ENCODE measurements at regions not wholly inside any gene's neighbourhood (a gene's known extent, or its start where the extent isn't known, plus 50 kb on each side); places are given as distances from the start of the nearest gene placed in this dataset.

GRCh38 chr12:69096669-69097335 is 142.6 kb upstream of the CPSF6 start:
- DNase-seq (ENCODE audit: low read depth in 2 of 2): no peak

GRCh38 chr12:69097619-69098368 is 141.6 kb upstream of the CPSF6 start:
- DNase-seq (ENCODE audit: low read depth in 2 of 2): no peak

GRCh38 chr12:69099201-69099837 is 140.1 kb upstream of the CPSF6 start:
- DNase-seq (ENCODE audit: low read depth in 2 of 2): no peak

GRCh38 chr12:69101505-69101904 is 137.9 kb upstream of the CPSF6 start:
- no peak for DNase-seq (ENCODE audit: low read depth in 2 of 2)

GRCh38 chr12:69102856-69103255 is 136.5 kb upstream of the CPSF6 start:
- no peak for DNase-seq (ENCODE audit: low read depth in 2 of 2)

GRCh38 chr12:69105101-69105962 is 134.0 kb upstream of the CPSF6 start:
- DNase-seq (ENCODE audit: low read depth in 2 of 2): no peak

GRCh38 chr12:69106482-69107118 is 132.8 kb upstream of the CPSF6 start:
- no peak for DNase-seq (ENCODE audit: low read depth in 2 of 2)

GRCh38 chr12:69107541-69107940 is 131.8 kb upstream of the CPSF6 start:
- DNase-seq (ENCODE audit: low read depth in 2 of 2): no peak

GRCh38 chr12:69108037-69108436 is 131.3 kb upstream of the CPSF6 start:
- no peak for DNase-seq (ENCODE audit: low read depth in 2 of 2)

GRCh38 chr12:69112616-69113015 is 126.8 kb upstream of the CPSF6 start:
- DNase-seq (ENCODE audit: low read depth in 2 of 2): no peak

GRCh38 chr12:69115099-69115498 is 124.3 kb upstream of the CPSF6 start:
- no peak for DNase-seq (ENCODE audit: low read depth in 2 of 2)

- no peak for DNase-seq (ENCODE audit: low read depth in 2 of 2)
These were observed 123.4 kb upstream of the CPSF6 start for GRCh38 chr12:69115951-69116350.

GRCh38 chr12:69117566-69118266 is 121.7 kb upstream of the CPSF6 start:
- no peak for DNase-seq (ENCODE audit: low read depth in 2 of 2)

GRCh38 chr12:69118516-69118915 is 120.9 kb upstream of the CPSF6 start:
- DNase-seq (ENCODE audit: low read depth in 2 of 2): no peak

- no peak for DNase-seq (ENCODE audit: low read depth in 2 of 2)
These were observed 119.6 kb upstream of the CPSF6 start for GRCh38 chr12:69119770-69120169.

- DNase-seq (ENCODE audit: low read depth in 2 of 2): no peak
These were observed 119.0 kb upstream of the CPSF6 start for GRCh38 chr12:69120354-69120753.

GRCh38 chr12:69123311-69123710 is 116.1 kb upstream of the CPSF6 start:
- no peak for DNase-seq (ENCODE audit: low read depth in 2 of 2)

- no peak for DNase-seq (ENCODE audit: low read depth in 2 of 2)
These were observed 115.3 kb upstream of the CPSF6 start for GRCh38 chr12:69123919-69124638.

- no peak for DNase-seq (ENCODE audit: low read depth in 2 of 2)
These were observed 110.4 kb upstream of the CPSF6 start for GRCh38 chr12:69129017-69129416.

- DNase-seq (ENCODE audit: low read depth in 2 of 2): no peak
These were observed 109.8 kb upstream of the CPSF6 start for GRCh38 chr12:69129564-69129963.

Measured in activated CD8-positive, alpha-beta memory T cell treated with anti-CD3 and anti-CD28 coated beads for 4 hours (primary cell).